GM23338 (cell line): ENCODE measurements at regions not wholly inside any gene's neighbourhood (a gene's known extent, or its start where the extent isn't known, plus 50 kb on each side); places are given as distances from the start of the nearest gene placed in this dataset.
A peak's percentile ranks its signal among the peaks of the same experiment; 100 is the strongest.

Source experiments
- ATAC-seq: fragments of 200-7000 bp; cut with Tn5 transposase; 3 replicates; pipeline ENCODE4 v1.9.1; 2020
- DNase-seq: peaks from one replicate; pipeline ENCODE4 v3.0.0-alpha.2; 2015; ENCODE audit warnings: low spot score
- H2AFZ ChIP-seq: fragments of 200-600 bp; sonication (generic); 2 replicates; pipeline ENCODE4 v1.8.0; 2016; ENCODE audit warnings: antibody characterized with exemption, mild to moderate bottlenecking, moderate library complexity
- H3F3A ChIP-seq: fragments of 200-600 bp; sonication (generic); replicated peaks from 2 replicates; pipeline ENCODE4 v1.8.0; 2017; ENCODE audit warnings: antibody characterized with exemption, mixed run types, low read depth
- H3K27ac ChIP-seq: fragments of 200-600 bp; sonication (generic); 2 replicates; pipeline ENCODE4 v1.6.1; 2016; ENCODE audit warnings: low read depth
- H3K27me3 ChIP-seq: fragments of 200-600 bp; sonication (generic); 2 replicates; pipeline ENCODE4 v1.8.0; 2016; ENCODE audit warnings: mild to moderate bottlenecking, mixed run types, moderate library complexity; ENCODE audit not compliant: insufficient read depth
- H3K36me3 ChIP-seq: fragments of 200-600 bp; sonication (generic); 2 replicates; pipeline ENCODE4 v1.8.0; 2016; ENCODE audit warnings: mild to moderate bottlenecking; ENCODE audit not compliant: insufficient read depth
- H3K4me1 ChIP-seq: fragments of 200-600 bp; sonication (generic); 2 replicates; pipeline ENCODE4 v1.8.0; 2016; ENCODE audit warnings: mild to moderate bottlenecking, moderate library complexity; ENCODE audit not compliant: insufficient read depth
- H3K4me2 ChIP-seq: fragments of 200-600 bp; sonication (generic); 2 replicates; pipeline ENCODE4 v1.7.1; 2017; ENCODE audit warnings: mixed run types
- H3K4me3 ChIP-seq: fragments of 200-600 bp; sonication (generic); 2 replicates; pipeline ENCODE4 v1.6.1; 2016; ENCODE audit warnings: mixed run types
- H3K79me2 ChIP-seq: fragments of 200-600 bp; sonication (generic); replicated peaks from 2 replicates; pipeline ENCODE4 v1.8.0; 2017; ENCODE audit warnings: mild to moderate bottlenecking; ENCODE audit not compliant: insufficient read depth
- H3K9me2 ChIP-seq: fragments of 200-600 bp; sonication (generic); 2 replicates; pipeline ENCODE4 v1.8.0; 2017; ENCODE audit not compliant: insufficient read depth
- H4K20me1 ChIP-seq: fragments of 200-600 bp; sonication (generic); replicated peaks from 2 replicates; pipeline ENCODE4 v1.8.0; 2017; ENCODE audit warnings: mild to moderate bottlenecking; ENCODE audit not compliant: insufficient read depth
- H3K27ac Mint-ChIP-seq: 2 replicates; pipeline ENCODE4 v1.8.0; 2020; ENCODE audit warnings: inconsistent platforms, mild to moderate bottlenecking, moderate library complexity, mixed read lengths
- H3K27me3 Mint-ChIP-seq: 3 replicates; pipeline ENCODE4 v1.8.0; 2022; ENCODE audit warnings: low read depth, mild to moderate bottlenecking, moderate library complexity, mixed read lengths, inconsistent platforms; ENCODE audit not compliant: insufficient read depth, poor library complexity
- H3K36me3 Mint-ChIP-seq: 3 replicates; pipeline ENCODE4 v1.8.0; 2021; ENCODE audit warnings: low read depth, mild to moderate bottlenecking, inconsistent platforms, moderate library complexity, mixed read lengths
- H3K4me1 Mint-ChIP-seq: 3 replicates; pipeline ENCODE4 v1.8.0; 2020; ENCODE audit warnings: mild to moderate bottlenecking, inconsistent platforms, mixed read lengths
- H3K4me3 Mint-ChIP-seq: 3 replicates; pipeline ENCODE4 v1.8.0; 2021; ENCODE audit warnings: moderate library complexity, mild to moderate bottlenecking, inconsistent platforms, mixed read lengths
- H3K9me3 Mint-ChIP-seq: 3 replicates; pipeline ENCODE4 v1.8.0; 2020; ENCODE audit warnings: moderate library complexity, mild to moderate bottlenecking, inconsistent platforms, mixed read lengths
- CREB1 ChIP-seq: fragments of 250-450 bp; sonication (Bioruptor Pico); IDR thresholded peaks from 2 replicates; pipeline ENCODE4 v1.5.0; 2020; ENCODE audit warnings: low read depth, mild to moderate bottlenecking, moderate library complexity
- EZH2 ChIP-seq: fragments of 200-600 bp; sonication (generic); IDR thresholded peaks from one replicate; pipeline ENCODE4 v1.8.0; 2017; ENCODE audit warnings: antibody characterized with exemption, mild to moderate bottlenecking, low read depth; ENCODE audit not compliant: unreplicated experiment
- EZH2phosphoT487 ChIP-seq: fragments of 200-600 bp; sonication (generic); IDR thresholded peaks from one replicate; pipeline ENCODE4 v1.8.1; 2018; ENCODE audit warnings: antibody characterized with exemption; ENCODE audit not compliant: unreplicated experiment
- JUNB ChIP-seq: IDR thresholded peaks from one replicate; pipeline ENCODE4 v1.6.1; 2016; ENCODE audit warnings: antibody characterized with exemption; ENCODE audit not compliant: unreplicated experiment
- NANOG ChIP-seq: IDR thresholded peaks from 2 replicates; pipeline ENCODE4 v1.6.1; 2016; ENCODE audit warnings: antibody characterized with exemption, borderline replicate concordance
- POLR2AphosphoS5 ChIP-seq: IDR thresholded peaks from 2 replicates; pipeline ENCODE4 v1.6.1; 2016; ENCODE audit warnings: antibody characterized with exemption, low read depth
- ZNF114 ChIP-seq: fragments of 250-450 bp; sonication (Bioruptor Pico); IDR thresholded peaks from 2 replicates; pipeline ENCODE4 v1.5.0; 2020; ENCODE audit warnings: mild to moderate bottlenecking, moderate library complexity
- ZNF331 ChIP-seq: fragments of 250-450 bp; sonication (Bioruptor Pico); IDR thresholded peaks from 2 replicates; pipeline ENCODE4 v1.5.0; 2020; ENCODE audit warnings: low read depth, mild to moderate bottlenecking, moderate library complexity
- TF ChIP-seq, protein P1 (sequence below), 2 experiments: fragments of 200-600 bp in 1 of 2; sonication (generic) in 1 of 2; conservative IDR thresholded peaks; 2 replicates each; pipeline versions ENCODE4 v1.5.1 to v1.6.1; 2016 to 2017; ENCODE audit warnings: antibody characterized with exemption in 2 of 2, low read depth in 2 of 2, mild to moderate bottlenecking in 2 of 2, moderate library complexity in 1 of 2
- TF ChIP-seq, protein P2 (sequence below): IDR thresholded peaks from one replicate; pipeline ENCODE4 v1.6.1; 2018; ENCODE audit warnings: antibody characterized with exemption; ENCODE audit not compliant: unreplicated experiment
- TF ChIP-seq, protein P3 (sequence below): IDR thresholded peaks from 2 replicates; pipeline ENCODE4 v1.6.1; 2016; ENCODE audit warnings: antibody characterized with exemption

DNA sequence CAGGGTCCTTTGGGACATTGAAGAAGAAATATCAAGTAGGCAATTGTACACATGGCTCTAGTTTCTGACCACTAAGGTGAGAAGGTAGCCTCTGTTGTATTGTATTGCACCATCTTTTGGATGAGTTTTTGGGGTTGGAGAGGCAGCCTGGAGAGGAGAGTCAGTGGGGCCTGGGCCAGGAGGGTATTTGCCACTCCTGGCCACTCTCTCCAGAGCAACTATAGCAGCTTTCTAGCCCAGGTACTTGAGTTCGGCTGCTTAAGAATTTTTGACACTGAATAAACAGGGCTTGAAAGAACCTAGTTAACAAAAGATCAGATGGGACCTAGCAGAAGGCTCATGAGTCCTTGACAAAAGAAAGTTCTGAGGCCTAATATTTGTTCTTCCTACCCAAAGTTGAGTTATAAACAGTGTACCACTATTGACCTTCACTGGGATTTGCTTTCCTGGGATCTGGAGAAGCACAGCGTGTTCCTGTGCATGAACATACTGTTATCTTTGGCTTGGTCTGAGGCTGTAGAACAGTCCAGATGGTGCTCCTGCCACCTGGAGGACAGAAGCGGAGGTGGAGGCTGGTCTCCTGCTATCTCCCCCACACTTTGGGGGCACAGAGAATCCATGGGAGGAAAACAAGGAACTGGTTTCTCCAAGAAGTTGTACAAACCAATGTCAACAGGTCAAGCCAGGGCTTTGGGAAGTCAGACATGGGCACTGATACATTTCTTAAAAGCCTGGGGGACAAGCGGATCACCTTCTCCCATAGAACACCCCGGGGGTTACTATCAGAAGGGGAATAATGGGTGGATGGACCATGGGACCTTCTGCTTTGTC lies 110.4 kb upstream of the LIFR start (continued):
- TF ChIP-seq, protein P1, sequence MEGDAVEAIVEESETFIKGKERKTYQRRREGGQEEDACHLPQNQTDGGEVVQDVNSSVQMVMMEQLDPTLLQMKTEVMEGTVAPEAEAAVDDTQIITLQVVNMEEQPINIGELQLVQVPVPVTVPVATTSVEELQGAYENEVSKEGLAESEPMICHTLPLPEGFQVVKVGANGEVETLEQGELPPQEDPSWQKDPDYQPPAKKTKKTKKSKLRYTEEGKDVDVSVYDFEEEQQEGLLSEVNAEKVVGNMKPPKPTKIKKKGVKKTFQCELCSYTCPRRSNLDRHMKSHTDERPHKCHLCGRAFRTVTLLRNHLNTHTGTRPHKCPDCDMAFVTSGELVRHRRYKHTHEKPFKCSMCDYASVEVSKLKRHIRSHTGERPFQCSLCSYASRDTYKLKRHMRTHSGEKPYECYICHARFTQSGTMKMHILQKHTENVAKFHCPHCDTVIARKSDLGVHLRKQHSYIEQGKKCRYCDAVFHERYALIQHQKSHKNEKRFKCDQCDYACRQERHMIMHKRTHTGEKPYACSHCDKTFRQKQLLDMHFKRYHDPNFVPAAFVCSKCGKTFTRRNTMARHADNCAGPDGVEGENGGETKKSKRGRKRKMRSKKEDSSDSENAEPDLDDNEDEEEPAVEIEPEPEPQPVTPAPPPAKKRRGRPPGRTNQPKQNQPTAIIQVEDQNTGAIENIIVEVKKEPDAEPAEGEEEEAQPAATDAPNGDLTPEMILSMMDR (conservative IDR thresholded peaks at IDR 0.05; ENCODE audit: low read depth in 2 of 2) = peak; percentile 62 to 79
- no peak for TF ChIP-seq CREB1 (CRISPR knock-in tag)
- TF ChIP-seq ZNF331 (CRISPR knock-in tag) = no peak
- TF ChIP-seq, protein P2, sequence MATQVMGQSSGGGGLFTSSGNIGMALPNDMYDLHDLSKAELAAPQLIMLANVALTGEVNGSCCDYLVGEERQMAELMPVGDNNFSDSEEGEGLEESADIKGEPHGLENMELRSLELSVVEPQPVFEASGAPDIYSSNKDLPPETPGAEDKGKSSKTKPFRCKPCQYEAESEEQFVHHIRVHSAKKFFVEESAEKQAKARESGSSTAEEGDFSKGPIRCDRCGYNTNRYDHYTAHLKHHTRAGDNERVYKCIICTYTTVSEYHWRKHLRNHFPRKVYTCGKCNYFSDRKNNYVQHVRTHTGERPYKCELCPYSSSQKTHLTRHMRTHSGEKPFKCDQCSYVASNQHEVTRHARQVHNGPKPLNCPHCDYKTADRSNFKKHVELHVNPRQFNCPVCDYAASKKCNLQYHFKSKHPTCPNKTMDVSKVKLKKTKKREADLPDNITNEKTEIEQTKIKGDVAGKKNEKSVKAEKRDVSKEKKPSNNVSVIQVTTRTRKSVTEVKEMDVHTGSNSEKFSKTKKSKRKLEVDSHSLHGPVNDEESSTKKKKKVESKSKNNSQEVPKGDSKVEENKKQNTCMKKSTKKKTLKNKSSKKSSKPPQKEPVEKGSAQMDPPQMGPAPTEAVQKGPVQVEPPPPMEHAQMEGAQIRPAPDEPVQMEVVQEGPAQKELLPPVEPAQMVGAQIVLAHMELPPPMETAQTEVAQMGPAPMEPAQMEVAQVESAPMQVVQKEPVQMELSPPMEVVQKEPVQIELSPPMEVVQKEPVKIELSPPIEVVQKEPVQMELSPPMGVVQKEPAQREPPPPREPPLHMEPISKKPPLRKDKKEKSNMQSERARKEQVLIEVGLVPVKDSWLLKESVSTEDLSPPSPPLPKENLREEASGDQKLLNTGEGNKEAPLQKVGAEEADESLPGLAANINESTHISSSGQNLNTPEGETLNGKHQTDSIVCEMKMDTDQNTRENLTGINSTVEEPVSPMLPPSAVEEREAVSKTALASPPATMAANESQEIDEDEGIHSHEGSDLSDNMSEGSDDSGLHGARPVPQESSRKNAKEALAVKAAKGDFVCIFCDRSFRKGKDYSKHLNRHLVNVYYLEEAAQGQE = no peak
- no peak for TF ChIP-seq JUNB
- no peak for TF ChIP-seq POLR2AphosphoS5
- TF ChIP-seq, protein P3, sequence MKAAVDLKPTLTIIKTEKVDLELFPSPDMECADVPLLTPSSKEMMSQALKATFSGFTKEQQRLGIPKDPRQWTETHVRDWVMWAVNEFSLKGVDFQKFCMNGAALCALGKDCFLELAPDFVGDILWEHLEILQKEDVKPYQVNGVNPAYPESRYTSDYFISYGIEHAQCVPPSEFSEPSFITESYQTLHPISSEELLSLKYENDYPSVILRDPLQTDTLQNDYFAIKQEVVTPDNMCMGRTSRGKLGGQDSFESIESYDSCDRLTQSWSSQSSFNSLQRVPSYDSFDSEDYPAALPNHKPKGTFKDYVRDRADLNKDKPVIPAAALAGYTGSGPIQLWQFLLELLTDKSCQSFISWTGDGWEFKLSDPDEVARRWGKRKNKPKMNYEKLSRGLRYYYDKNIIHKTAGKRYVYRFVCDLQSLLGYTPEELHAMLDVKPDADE = no peak
- no peak for TF ChIP-seq ZNF114
- TF ChIP-seq NANOG = no peak
- no peak for TF ChIP-seq EZH2
- TF ChIP-seq EZH2phosphoT487 = no peak

DNA sequence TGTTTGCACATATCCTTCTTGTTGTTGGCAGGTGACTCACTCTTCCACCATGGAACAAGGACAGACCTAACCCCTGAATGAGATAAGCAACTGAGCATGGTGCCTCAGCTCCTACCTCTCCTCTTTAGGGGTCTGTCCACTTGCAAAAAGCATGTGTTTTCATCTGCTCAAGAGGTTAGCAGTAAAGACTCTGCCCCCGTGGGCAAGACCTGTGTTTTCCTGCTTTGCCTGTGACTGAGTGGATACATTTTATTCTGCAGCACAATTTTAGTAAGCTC lies 111.0 kb upstream of the LIFR start:
- DNase-seq (no peak), ATAC-seq (no peak)
- Histone ChIP-seq H3K4me1 (no peaks in the 10 kb centered on the region), H3K4me2 (no peak overlapping the region), H3K36me3 (no peaks in the 10 kb centered on the region), H3K27me3 (no peaks in the 10 kb centered on the region), H3F3A (no peaks in the 10 kb centered on the region), H3K4me3 (no peak overlapping the region), H2AFZ (no peak overlapping the region), H4K20me1 (no peaks in the 10 kb centered on the region; the same call in 1 of the 2 replicates), H3K79me2 (no peaks in the 10 kb centered on the region), H3K27ac (no peak overlapping the region), H3K9me2 (0 out of 2 replicates have a peak, but pooled peaks cover 4% of the 10 kb centered on the region)
- Mint-ChIP-seq H3K4me1 (no peaks in the 10 kb centered on the region; the same call in 2 of the 3 replicates), H3K36me3 (no peaks in the 10 kb centered on the region), H3K27me3 (peaks cover 2% of the 10 kb centered on the region), H3K4me3 (no peak overlapping the region), H3K27ac (no peak overlapping the region), H3K9me3 (no peaks in the 10 kb centered on the region)
- TF ChIP-seq, protein P3 = no peak
- TF ChIP-seq JUNB = no peak
